ENCODE measurements at regions not wholly inside any gene's neighbourhood (a gene's known extent, or its start where the extent isn't known, plus 50 kb on each side); places are given as distances from the start of the nearest gene placed in this dataset.
"Not testable (repeated sequence)": the region's sequence is repeated elsewhere in the genome, so short reads cannot be mapped to it uniquely, and the experiment has no call there.

DNA sequence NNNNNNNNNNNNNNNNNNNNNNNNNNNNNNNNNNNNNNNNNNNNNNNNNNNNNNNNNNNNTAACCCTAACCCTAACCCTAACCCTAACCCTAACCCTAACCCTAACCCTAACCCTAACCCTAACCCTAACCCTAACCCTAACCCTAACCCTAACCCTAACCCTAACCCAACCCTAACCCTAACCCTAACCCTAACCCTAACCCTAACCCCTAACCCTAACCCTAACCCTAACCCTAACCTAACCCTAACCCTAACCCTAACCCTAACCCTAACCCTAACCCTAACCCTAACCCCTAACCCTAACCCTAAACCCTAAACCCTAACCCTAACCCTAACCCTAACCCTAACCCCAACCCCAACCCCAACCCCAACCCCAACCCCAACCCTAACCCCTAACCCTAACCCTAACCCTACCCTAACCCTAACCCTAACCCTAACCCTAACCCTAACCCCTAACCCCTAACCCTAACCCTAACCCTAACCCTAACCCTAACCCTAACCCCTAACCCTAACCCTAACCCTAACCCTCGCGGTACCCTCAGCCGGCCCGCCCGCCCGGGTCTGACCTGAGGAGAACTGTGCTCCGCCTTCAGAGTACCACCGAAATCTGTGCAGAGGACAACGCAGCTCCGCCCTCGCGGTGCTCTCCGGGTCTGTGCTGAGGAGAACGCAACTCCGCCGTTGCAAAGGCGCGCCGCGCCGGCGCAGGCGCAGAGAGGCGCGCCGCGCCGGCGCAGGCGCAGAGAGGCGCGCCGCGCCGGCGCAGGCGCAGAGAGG lies 441.3 kb downstream of the OR4F29 start:
- not testable (repeated sequence) for TF ChIP-seq POLR2A (IDR thresholded peaks at IDR 0.05)
- TF ChIP-seq, protein P1, sequence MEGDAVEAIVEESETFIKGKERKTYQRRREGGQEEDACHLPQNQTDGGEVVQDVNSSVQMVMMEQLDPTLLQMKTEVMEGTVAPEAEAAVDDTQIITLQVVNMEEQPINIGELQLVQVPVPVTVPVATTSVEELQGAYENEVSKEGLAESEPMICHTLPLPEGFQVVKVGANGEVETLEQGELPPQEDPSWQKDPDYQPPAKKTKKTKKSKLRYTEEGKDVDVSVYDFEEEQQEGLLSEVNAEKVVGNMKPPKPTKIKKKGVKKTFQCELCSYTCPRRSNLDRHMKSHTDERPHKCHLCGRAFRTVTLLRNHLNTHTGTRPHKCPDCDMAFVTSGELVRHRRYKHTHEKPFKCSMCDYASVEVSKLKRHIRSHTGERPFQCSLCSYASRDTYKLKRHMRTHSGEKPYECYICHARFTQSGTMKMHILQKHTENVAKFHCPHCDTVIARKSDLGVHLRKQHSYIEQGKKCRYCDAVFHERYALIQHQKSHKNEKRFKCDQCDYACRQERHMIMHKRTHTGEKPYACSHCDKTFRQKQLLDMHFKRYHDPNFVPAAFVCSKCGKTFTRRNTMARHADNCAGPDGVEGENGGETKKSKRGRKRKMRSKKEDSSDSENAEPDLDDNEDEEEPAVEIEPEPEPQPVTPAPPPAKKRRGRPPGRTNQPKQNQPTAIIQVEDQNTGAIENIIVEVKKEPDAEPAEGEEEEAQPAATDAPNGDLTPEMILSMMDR (IDR thresholded peaks at IDR 0.05), result not testable (repeated sequence)
